ENCODE measurements at regions not wholly inside any gene's neighbourhood (a gene's known extent, or its start where the extent isn't known, plus 50 kb on each side); places are given as distances from the start of the nearest gene placed in this dataset.

DNA sequence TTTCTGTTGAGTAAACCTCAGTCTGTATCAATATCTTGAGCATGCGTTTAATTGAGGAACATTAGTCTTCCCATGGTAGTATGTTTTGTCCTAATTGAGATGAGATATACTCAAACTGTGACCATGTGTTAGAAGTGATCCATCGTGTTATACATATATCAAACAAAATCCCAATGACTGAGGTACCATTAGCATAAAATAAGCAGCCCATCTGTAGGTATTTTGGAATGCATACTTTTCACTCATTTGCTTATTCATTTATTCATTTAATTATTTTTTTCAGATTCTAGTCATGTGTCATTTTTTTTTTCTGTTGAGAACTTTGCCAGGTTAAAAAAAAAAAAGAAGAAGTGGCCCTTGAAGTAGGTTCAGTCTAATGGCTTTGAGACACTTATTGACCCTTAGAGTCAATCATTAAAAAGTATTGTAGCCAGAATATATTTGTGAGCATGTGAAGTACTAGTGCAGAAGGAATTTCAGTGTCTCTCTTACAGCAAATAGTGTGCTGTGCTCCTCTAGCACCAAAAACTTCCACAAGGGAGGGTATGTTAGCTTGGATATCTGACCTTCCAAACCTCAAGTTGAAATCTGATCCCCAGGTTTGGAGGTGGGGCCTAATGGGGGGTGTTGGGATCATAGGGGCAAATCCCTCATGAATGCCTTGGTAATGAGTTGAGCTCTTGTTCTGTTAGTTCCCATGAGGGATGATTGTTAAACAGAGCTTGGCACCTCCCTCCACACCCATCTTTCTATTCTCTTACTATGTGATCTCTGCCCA, 130.8 kb upstream of the NPY2R start:
- POLR2A ChIA-PET, result no interaction called here
- Histone ChIP-seq H3K4me3 (ENCODE audit: low read depth, low read length) (no peak overlapping the region), H3K27me3 (ENCODE audit: control insufficient read depth, insufficient read depth, low read length) (no peaks in the 10 kb centered on the region), H3K36me3 (ENCODE audit: control insufficient read depth, insufficient read depth, low read length) (no peaks in the 10 kb centered on the region)
- DNase-seq (ENCODE audit: low read depth), result no peak
- TF ChIP-seq, protein P1, sequence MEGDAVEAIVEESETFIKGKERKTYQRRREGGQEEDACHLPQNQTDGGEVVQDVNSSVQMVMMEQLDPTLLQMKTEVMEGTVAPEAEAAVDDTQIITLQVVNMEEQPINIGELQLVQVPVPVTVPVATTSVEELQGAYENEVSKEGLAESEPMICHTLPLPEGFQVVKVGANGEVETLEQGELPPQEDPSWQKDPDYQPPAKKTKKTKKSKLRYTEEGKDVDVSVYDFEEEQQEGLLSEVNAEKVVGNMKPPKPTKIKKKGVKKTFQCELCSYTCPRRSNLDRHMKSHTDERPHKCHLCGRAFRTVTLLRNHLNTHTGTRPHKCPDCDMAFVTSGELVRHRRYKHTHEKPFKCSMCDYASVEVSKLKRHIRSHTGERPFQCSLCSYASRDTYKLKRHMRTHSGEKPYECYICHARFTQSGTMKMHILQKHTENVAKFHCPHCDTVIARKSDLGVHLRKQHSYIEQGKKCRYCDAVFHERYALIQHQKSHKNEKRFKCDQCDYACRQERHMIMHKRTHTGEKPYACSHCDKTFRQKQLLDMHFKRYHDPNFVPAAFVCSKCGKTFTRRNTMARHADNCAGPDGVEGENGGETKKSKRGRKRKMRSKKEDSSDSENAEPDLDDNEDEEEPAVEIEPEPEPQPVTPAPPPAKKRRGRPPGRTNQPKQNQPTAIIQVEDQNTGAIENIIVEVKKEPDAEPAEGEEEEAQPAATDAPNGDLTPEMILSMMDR (IDR thresholded peaks at IDR 0.05; ENCODE audit: insufficient read depth, low read depth, low read length), result no peak
- CTCF ChIA-PET, result no interaction called here

DNA sequence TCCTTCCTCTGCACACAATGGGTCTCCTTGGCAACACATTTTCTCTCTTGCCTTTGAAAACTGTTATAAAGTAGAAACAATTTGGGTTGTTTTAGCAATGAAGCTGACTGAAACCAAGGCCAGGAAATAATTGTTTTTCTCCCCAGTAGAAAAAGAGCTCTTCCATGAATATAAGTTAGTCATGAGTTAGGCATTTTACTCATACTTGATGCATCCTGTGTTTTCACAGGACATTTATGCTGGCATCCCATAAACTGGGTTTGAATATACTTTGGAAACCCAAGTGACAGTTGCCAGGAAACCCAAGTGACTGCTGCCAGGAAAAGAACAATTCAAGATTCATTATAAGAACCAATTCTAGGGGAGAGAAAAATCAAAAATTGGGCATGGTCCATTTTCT, 128.6 kb upstream of the NPY2R start:
- no peak for DNase-seq (ENCODE audit: low read depth)
- CTCF ChIA-PET, result no interaction called here

DNA sequence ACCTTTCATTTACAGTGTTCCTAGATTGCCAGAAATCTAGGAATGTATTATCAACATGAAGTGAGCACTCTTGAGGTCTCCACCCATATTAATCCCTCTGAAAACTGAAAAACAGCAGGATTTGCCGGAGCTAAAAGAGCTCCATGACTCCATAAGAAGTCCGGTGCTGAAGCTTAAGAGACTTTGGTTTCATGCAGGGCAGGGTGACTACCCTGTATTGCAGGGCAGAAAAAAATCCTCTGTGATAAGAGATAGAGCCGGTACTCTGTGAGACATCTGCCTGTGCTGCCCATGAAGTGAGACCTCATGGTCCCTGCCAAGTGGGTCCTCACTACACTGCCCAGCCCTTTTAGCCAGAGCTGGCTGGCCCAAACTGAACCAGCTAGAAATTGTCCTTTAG, 127.2 kb upstream of the NPY2R start:
- H3K27me3 ChIP-seq (ENCODE audit: control insufficient read depth, insufficient read depth, low read length), result no peaks in the 10 kb centered on the region
- no peak overlapping the region for H3K4me3 ChIP-seq (ENCODE audit: low read depth, low read length)
- TF ChIP-seq, protein P1 (IDR thresholded peaks at IDR 0.05; ENCODE audit: insufficient read depth, low read depth, low read length), result no peak
- no peaks in the 10 kb centered on the region for H3K36me3 ChIP-seq (ENCODE audit: control insufficient read depth, insufficient read depth, low read length)
- ChIA-PET CTCF (no interaction called here), POLR2A (no interaction called here)
- no peak for DNase-seq (ENCODE audit: low read depth)

More for the DNA sequence above, 128.6 kb upstream of the NPY2R start:
- POLR2A ChIA-PET, result no interaction called here
- Histone ChIP-seq H3K36me3 (ENCODE audit: control insufficient read depth, insufficient read depth, low read length) (no peaks in the 10 kb centered on the region), H3K27me3 (ENCODE audit: control insufficient read depth, insufficient read depth, low read length) (no peaks in the 10 kb centered on the region), H3K4me3 (ENCODE audit: low read depth, low read length) (no peak overlapping the region)
- TF ChIP-seq, protein P1 (IDR thresholded peaks at IDR 0.05; ENCODE audit: insufficient read depth, low read depth, low read length), result no peak

DNA sequence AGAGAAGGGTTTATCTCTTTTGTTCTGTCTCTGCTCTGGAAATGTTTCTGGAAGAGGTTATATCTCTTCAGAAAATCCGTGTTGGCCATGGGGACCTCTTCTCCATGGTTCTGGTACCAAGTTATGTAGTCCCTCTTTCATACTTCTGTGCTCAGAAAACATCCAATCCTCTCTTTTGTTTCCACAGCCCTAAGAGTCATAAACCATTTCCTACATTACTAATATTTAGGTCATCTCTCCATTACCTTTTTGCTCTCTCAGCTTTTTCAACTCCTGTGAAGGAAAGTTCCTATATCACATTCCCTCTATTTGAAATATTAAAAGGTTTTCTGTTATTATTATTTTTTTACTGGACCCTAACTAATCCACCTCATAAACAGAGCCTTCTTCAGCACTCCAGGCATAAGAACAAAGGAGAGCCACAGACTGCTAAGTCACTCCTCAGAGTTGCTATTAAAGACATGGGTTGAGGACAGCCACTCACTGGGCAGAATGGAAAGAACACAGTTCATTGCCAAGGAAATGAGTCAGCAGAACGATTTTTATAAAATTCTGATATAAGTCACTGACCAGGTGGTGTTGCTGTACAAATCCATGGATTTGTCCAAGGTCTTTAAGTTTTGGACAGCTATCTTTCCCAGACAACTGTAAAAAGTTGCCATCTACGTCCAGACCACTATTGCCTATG, 122.4 kb upstream of the NPY2R start:
- H3K4me3 ChIP-seq (ENCODE audit: low read depth, low read length), result no peak overlapping the region
- CTCF ChIA-PET, result interaction anchor here (0.9 kb wide), 1 partner anchor 13 kb away, joined by 3 read pairs; no protein-coding TSS in a partner anchor
- TF ChIP-seq, protein P1 (IDR thresholded peaks at IDR 0.05; ENCODE audit: insufficient read depth, low read depth, low read length), result no peak
- H3K36me3 ChIP-seq (ENCODE audit: control insufficient read depth, insufficient read depth, low read length), result no peaks in the 10 kb centered on the region
- POLR2A ChIA-PET, result no interaction called here
- no peaks in the 10 kb centered on the region for H3K27me3 ChIP-seq (ENCODE audit: control insufficient read depth, insufficient read depth, low read length)
- DNase-seq (ENCODE audit: low read depth), result no peak

DNA sequence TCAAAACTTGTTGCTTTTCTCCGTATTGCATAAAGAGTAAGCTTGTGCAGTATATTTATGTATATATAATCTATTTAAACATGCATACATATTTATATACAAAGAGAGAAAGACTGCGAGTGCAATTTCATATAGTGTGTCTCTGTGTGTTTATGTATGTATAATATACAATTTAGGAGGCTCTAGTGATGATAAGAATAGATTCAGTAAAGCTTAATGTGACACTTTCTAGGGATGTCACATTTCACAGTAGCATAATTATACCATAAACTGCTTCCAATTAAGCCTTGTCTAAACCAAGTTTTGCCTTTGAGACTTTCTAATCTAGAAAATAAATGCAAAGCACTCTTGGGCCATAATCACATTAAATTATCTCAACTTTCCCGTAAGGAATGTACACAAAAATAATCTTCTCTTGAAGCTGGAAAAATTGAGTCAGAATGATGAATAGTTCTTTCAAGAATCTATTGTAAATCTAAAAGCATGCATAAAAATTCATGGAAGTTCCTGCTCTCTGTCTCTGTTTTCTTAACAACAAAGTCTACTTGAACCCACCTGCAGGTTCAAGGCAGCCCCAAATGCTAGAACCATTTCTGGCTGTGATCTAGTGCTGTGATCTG, 114.1 kb upstream of the NPY2R start:
- H3K27me3 ChIP-seq (ENCODE audit: control insufficient read depth, insufficient read depth, low read length), result no peaks in the 10 kb centered on the region
- no peaks in the 10 kb centered on the region for H3K36me3 ChIP-seq (ENCODE audit: control insufficient read depth, insufficient read depth, low read length)
- no peak overlapping the region for H3K4me3 ChIP-seq (ENCODE audit: low read depth, low read length)
- CTCF ChIA-PET, result no interaction called here
- TF ChIP-seq, protein P1 (IDR thresholded peaks at IDR 0.05; ENCODE audit: insufficient read depth, low read depth, low read length), result no peak
- POLR2A ChIA-PET, result no interaction called here
- no peak for DNase-seq (ENCODE audit: low read depth)
